Esophagus squamous epithelium (tissue), 4 donors: ENCODE measurements at regions not wholly inside any gene's neighbourhood (a gene's known extent, or its start where the extent isn't known, plus 50 kb on each side); places are given as distances from the start of the nearest gene placed in this dataset.

Experiments
- CTCF ChIP-seq, 6 experiments: fragments of 450-650 bp in 4 of 6; fragments of 200-600 bp in 2 of 6; sonication (generic) in 2 of 6; IDR thresholded peaks; one replicate each; pipeline ENCODE4 v1.5.1; 2016 to 2019; ENCODE audit warnings: antibody characterized with exemption in 6 of 6, mild to moderate bottlenecking in 4 of 6, moderate library complexity in 4 of 6
- POLR2A ChIP-seq, 4 donors: fragments of 450-650 bp; IDR thresholded peaks; one replicate each; pipeline ENCODE4 v1.6.1; 2017; ENCODE audit warnings: antibody characterized with exemption in 4 of 4, mild to moderate bottlenecking in 4 of 4, moderate library complexity in 3 of 4

- TF ChIP-seq CTCF (IDR thresholded peaks at IDR 0.05) (no peak), POLR2A (IDR thresholded peaks at IDR 0.05) (no peak)
Measured at GRCh38 chr20:6611911-6612605, 155.4 kb upstream of the BMP2 start.
